D721Med (cell line): ENCODE measurements at regions not wholly inside any gene's neighbourhood (a gene's known extent, or its start where the extent isn't known, plus 50 kb on each side); places are given as distances from the start of the nearest gene placed in this dataset.

Experiments
- DNase-seq: peaks from one replicate; pipeline ENCODE4 v3.0.0; 2011; ENCODE audit warnings: low spot score; ENCODE audit not compliant: insufficient read length
- FAIRE-seq: peaks from 2 replicates; lab custom pipeline; 2011; peaks lifted over from hg19 to GRCh38; lab: Jason Lieb, UNC
- TF ChIP-seq, protein P1 (sequence below): IDR thresholded peaks from 2 replicates; pipeline ENCODE4 v1.5.1; 2012; ENCODE audit warnings: mild to moderate bottlenecking, control low read depth; ENCODE audit not compliant: insufficient read depth; ENCODE audit errors: missing control alignments

DNA sequence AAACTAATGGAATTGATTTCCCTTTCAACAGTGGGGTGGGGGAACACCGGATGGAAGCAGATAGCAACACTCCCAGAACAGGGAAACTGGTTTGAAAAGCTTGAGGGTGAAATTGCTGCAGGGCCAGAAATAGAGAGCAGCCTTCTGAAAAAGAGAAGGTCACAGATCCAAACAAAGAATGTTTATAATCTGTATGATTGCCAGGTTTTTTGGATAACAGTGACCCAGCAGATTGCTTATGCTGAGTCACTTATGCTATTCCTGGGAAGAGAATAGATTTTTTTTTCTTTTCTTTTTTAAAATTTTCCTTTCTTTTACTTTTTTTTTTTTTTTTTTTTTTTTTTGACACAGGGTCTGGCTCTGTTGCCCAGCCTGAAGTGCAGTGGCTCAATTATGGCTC is 641.3 kb downstream of the KCNJ2 start:
- FAIRE-seq (no peak), DNase-seq (no peak)
- TF ChIP-seq, protein P1, sequence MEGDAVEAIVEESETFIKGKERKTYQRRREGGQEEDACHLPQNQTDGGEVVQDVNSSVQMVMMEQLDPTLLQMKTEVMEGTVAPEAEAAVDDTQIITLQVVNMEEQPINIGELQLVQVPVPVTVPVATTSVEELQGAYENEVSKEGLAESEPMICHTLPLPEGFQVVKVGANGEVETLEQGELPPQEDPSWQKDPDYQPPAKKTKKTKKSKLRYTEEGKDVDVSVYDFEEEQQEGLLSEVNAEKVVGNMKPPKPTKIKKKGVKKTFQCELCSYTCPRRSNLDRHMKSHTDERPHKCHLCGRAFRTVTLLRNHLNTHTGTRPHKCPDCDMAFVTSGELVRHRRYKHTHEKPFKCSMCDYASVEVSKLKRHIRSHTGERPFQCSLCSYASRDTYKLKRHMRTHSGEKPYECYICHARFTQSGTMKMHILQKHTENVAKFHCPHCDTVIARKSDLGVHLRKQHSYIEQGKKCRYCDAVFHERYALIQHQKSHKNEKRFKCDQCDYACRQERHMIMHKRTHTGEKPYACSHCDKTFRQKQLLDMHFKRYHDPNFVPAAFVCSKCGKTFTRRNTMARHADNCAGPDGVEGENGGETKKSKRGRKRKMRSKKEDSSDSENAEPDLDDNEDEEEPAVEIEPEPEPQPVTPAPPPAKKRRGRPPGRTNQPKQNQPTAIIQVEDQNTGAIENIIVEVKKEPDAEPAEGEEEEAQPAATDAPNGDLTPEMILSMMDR, result no peak

DNA sequence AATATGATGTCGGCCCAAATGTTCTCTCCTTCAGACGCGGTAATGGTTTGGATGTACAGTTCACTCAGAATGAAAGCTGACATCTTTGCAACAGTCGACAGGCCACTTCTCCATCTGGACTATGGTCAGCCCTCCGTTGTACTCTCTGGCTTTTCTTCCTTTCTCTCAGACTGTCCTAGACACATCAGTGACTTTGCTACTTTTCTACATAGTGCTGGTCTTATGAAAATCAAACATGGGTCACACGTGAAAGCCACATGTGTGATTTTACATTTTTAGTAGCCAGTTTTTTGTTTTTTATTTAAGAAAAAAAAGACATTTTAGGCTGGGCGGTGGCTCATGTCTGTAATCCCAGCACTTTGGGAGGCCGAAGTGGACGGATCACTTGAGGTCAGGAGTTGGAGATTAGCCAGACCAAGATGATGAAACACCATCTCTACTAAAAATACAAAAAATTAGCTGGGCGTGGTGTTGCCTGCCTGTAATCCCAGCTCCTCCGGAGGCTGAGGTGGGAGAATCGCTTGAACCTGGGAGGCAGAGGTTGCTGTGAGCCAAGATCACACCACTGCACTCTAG is 644.1 kb downstream of the KCNJ2 start:
- TF ChIP-seq, protein P1, result no peak
- no peak for DNase-seq

DNA sequence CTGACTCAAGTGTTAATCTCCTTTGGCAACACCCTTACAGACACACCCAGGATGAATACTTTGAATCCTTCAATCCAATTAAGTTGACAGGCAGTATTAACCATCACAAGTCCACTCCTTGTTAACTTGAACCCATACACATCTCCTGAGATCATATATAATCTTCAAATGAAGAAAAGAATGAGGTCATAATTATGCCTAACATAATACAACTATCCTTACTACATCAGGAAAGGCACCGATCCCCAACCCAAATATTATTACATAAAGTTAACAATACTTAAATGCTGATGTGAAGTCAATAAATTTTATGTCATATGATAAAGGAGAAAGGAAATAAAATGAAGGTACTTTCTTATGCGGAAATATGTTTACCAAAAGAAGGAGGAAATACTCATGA is 649.9 kb downstream of the KCNJ2 start:
- FAIRE-seq (no peak), DNase-seq (no peak)
- TF ChIP-seq, protein P1, result no peak

More for the DNA sequence above, 644.1 kb downstream of the KCNJ2 start:
- FAIRE-seq, result no peak

DNA sequence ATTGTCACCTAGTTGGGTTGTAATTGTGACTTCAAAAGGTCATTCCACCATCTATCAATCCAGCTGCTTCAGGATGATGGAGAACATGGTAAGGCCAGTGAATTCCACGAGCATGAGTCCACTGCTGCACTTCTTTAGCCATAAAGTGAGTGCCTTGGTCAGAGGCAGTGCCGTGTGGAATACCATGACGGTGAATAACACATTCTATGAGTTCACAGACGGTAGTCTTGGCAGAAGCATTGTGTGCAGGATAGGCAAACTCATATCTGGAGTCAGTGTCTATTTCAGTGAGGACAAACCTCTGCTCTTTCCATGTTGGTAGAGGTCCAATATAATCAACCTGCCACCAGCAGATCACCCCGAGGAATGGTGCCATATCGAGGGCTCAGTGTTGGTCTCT is 650.9 kb downstream of the KCNJ2 start:
- FAIRE-seq, result no peak
- TF ChIP-seq, protein P1, result no peak
- no peak for DNase-seq

DNA sequence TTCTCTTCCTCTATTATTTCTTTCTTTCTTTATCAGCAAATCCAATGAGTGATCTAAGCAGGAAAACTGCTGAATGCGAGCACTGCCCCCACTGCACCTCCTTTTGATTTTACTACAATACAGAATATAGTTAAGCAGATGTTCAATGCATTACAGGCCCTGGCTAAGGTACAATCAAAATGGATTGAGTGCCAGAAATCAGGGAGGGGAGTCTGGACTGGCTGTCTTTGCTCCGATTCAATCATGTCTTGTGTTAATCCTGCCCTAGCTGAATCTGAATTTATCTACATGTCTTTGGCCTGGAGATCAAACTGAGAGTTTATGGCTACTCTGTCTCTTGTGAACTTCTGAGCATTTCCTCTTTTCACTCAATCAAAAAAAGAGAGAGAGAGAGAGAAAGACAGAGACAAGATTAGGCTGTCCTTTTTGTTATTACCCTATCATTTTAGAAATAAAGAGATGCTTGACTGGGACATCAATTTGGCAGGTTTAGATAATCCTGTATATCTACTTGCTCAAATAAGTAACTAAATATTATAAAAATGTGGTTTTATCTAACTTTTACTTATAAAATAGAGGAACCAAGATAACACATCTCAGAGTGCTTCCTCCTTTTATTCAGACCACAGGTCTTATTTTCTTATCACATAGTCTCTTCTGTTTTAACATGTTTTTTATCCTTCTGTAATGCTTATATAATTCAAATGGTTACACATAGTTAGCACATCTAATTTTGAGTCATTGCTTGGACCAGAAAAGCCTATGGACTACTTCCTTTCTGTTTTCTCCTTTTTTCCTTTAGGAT is 656.2 kb downstream of the KCNJ2 start:
- no peak for FAIRE-seq
- no peak for DNase-seq
- TF ChIP-seq, protein P1, result no peak

DNA sequence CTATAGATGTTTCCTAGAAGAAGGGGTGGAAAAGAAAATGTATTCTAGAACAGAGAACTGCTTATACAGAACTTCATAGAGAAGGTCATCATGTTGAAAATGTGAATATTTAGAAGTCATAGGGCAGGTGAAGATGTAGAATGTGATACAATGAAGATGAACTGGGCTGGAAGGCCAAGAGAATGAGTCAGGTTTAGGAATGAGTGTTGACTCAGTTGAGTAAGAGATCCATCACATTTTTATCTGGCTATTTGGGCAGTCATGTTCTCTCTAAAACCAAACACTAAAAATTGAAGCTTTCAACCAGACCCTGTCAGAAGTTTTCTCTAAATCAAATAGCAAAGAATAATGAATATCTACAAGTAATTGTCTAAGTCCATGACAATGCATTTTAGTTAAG is 660.5 kb downstream of the KCNJ2 start:
- TF ChIP-seq, protein P1, result no peak
- FAIRE-seq, result no peak
- no peak for DNase-seq

DNA sequence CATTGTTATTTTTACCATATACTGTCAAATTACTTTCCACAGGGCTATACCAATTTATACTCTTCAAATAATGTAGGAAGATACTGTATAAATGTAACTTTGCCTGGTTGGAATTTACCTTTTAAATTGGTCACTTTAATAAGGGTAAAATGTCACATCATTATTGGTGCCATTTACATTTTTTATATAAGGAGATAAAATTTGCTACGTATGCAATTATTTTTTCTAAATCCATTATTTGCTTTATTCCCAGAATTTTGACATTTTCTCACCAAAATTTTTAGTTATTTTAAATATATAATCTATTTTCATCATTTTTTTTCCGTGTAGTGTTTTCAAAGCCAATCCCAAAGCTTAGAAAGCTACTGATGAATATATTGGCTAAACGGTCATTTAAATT is 664.7 kb downstream of the KCNJ2 start:
- TF ChIP-seq, protein P1, result no peak
- no peak for FAIRE-seq
- no peak for DNase-seq
